ENCODE measurements at regions not wholly inside any gene's neighbourhood (a gene's known extent, or its start where the extent isn't known, plus 50 kb on each side); places are given as distances from the start of the nearest gene placed in this dataset.

DNA sequence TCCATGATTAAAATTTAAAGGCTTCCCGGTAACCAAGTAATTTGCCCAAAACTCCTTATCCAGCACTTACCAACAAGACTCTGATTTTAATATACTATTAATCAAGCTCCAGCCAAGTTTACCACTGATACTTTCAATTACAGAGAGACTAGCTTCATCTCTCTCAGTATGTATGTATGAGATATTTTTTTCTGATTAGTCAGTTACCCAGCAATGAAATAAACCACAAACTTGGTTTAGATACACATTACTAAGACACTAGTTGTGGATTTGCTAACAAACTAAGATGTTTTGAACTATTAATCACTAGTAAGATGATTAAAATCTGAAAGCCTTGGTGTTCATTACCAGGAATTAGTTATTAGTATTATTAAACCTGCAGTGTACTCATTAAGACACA, 1272.2 kb upstream of the ACVR2A start:
- peak; percentile 53; the same call in 2 of the 3 replicates for ATAC-seq
- TF ChIP-seq CSDC2 (CRISPR knock-in tag; IDR thresholded peaks at IDR 0.05) (no peak), ESRRG (CRISPR knock-in tag; IDR thresholded peaks at IDR 0.05) (no peak), PPARA (CRISPR knock-in tag; IDR thresholded peaks at IDR 0.05; ENCODE audit: borderline replicate concordance) (no peak), ARNTL (CRISPR knock-in tag; IDR thresholded peaks at IDR 0.05; ENCODE audit: borderline replicate concordance, low read depth) (no peak), ISL1 (CRISPR knock-in tag; IDR thresholded peaks at IDR 0.05) (no peak), TOX (CRISPR knock-in tag; IDR thresholded peaks at IDR 0.05; ENCODE audit: borderline replicate concordance) (no peak)
- TF ChIP-seq, protein P1, sequence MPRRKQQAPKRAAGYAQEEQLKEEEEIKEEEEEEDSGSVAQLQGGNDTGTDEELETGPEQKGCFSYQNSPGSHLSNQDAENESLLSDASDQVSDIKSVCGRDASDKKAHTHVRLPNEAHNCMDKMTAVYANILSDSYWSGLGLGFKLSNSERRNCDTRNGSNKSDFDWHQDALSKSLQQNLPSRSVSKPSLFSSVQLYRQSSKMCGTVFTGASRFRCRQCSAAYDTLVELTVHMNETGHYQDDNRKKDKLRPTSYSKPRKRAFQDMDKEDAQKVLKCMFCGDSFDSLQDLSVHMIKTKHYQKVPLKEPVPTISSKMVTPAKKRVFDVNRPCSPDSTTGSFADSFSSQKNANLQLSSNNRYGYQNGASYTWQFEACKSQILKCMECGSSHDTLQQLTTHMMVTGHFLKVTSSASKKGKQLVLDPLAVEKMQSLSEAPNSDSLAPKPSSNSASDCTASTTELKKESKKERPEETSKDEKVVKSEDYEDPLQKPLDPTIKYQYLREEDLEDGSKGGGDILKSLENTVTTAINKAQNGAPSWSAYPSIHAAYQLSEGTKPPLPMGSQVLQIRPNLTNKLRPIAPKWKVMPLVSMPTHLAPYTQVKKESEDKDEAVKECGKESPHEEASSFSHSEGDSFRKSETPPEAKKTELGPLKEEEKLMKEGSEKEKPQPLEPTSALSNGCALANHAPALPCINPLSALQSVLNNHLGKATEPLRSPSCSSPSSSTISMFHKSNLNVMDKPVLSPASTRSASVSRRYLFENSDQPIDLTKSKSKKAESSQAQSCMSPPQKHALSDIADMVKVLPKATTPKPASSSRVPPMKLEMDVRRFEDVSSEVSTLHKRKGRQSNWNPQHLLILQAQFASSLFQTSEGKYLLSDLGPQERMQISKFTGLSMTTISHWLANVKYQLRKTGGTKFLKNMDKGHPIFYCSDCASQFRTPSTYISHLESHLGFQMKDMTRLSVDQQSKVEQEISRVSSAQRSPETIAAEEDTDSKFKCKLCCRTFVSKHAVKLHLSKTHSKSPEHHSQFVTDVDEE (CRISPR knock-in tag; IDR thresholded peaks at IDR 0.05), result no peak
- TF ChIP-seq, protein P2, sequence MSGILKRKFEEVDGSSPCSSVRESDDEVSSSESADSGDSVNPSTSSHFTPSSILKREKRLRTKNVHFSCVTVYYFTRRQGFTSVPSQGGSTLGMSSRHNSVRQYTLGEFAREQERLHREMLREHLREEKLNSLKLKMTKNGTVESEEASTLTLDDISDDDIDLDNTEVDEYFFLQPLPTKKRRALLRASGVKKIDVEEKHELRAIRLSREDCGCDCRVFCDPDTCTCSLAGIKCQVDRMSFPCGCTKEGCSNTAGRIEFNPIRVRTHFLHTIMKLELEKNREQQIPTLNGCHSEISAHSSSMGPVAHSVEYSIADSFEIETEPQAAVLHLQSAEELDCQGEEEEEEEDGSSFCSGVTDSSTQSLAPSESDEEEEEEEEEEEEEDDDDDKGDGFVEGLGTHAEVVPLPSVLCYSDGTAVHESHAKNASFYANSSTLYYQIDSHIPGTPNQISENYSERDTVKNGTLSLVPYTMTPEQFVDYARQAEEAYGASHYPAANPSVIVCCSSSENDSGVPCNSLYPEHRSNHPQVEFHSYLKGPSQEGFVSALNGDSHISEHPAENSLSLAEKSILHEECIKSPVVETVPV (CRISPR knock-in tag; IDR thresholded peaks at IDR 0.05), result no peak
- TF ChIP-seq, protein P3, sequence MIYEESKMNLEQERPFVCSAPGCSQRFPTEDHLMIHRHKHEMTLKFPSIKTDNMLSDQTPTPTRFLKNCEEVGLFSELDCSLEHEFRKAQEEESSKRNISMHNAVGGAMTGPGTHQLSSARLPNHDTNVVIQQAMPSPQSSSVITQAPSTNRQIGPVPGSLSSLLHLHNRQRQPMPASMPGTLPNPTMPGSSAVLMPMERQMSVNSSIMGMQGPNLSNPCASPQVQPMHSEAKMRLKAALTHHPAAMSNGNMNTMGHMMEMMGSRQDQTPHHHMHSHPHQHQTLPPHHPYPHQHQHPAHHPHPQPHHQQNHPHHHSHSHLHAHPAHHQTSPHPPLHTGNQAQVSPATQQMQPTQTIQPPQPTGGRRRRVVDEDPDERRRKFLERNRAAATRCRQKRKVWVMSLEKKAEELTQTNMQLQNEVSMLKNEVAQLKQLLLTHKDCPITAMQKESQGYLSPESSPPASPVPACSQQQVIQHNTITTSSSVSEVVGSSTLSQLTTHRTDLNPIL (CRISPR knock-in tag; IDR thresholded peaks at IDR 0.05; ENCODE audit: low read depth), result no peak

DNA sequence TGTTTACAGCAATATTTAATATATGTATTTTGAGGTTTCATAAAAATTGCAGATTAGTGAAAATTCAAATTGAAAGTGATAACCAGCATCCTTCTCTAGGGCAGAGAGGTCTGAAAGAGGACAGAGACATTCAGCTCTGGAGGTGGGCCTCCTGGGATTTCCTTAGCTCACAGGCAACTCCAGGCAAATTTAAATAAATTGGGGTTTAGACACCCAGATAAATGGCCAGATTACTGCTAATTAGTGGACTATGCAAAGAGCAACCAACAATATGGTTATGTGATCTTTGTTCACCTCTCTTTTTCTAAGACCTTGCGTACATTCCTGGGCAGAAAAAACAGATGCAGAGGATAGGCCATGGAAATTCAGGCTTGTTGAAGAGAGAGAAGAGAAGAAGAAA, 1282.8 kb upstream of the ACVR2A start:
- TF ChIP-seq, protein P3 (CRISPR knock-in tag; IDR thresholded peaks at IDR 0.05; ENCODE audit: low read depth), result no peak
- TF ChIP-seq ZNF565 (CRISPR knock-in tag; conservative IDR thresholded peaks at IDR 0.05; ENCODE audit: low read depth) (no peak), ZFP30 (CRISPR knock-in tag; IDR thresholded peaks at IDR 0.05) (no peak), ZFP3 (CRISPR knock-in tag; IDR thresholded peaks at IDR 0.05) (no peak), RARB (CRISPR knock-in tag; IDR thresholded peaks at IDR 0.05) (no peak)
- TF ChIP-seq, protein P4, sequence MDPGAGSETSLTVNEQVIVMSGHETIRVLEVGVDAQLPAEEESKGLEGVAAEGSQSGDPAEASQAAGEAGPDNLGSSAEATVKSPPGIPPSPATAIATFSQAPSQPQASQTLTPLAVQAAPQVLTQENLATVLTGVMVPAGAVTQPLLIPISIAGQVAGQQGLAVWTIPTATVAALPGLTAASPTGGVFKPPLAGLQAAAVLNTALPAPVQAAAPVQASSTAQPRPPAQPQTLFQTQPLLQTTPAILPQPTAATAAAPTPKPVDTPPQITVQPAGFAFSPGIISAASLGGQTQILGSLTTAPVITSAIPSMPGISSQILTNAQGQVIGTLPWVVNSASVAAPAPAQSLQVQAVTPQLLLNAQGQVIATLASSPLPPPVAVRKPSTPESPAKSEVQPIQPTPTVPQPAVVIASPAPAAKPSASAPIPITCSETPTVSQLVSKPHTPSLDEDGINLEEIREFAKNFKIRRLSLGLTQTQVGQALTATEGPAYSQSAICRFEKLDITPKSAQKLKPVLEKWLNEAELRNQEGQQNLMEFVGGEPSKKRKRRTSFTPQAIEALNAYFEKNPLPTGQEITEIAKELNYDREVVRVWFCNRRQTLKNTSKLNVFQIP (CRISPR knock-in tag; IDR thresholded peaks at IDR 0.05; ENCODE audit: borderline replicate concordance, low read depth), result no peak
- no peak for ATAC-seq

DNA sequence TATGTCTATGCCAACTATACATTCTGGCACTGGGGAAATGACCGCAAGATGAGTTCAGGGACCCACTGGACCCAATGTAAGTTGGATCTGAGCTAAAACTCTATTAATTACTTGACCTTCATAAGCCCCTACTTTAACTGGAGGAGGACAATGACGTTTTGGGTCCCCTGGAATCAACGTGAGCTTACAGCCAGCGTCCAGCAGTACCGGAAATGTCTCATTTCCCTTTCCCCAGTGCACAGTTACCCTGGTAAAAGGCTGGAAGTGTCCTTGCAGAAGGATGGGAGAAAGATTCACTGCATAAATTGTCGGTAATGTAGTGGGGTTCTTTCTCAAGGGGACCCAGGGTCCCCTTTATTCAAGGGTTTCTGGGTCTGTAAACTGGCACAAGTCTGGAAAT, 1297.6 kb upstream of the ACVR2A start:
- no peak for ATAC-seq
- TF ChIP-seq, protein P5, sequence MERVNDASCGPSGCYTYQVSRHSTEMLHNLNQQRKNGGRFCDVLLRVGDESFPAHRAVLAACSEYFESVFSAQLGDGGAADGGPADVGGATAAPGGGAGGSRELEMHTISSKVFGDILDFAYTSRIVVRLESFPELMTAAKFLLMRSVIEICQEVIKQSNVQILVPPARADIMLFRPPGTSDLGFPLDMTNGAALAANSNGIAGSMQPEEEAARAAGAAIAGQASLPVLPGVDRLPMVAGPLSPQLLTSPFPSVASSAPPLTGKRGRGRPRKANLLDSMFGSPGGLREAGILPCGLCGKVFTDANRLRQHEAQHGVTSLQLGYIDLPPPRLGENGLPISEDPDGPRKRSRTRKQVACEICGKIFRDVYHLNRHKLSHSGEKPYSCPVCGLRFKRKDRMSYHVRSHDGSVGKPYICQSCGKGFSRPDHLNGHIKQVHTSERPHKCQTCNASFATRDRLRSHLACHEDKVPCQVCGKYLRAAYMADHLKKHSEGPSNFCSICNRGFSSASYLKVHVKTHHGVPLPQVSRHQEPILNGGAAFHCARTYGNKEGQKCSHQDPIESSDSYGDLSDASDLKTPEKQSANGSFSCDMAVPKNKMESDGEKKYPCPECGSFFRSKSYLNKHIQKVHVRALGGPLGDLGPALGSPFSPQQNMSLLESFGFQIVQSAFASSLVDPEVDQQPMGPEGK (CRISPR knock-in tag; IDR thresholded peaks at IDR 0.05; ENCODE audit: borderline replicate concordance), result no peak
- TF ChIP-seq ZNF8 (CRISPR knock-in tag; IDR thresholded peaks at IDR 0.05) (no peak), RARB (CRISPR knock-in tag; IDR thresholded peaks at IDR 0.05) (no peak), ZFP30 (CRISPR knock-in tag; IDR thresholded peaks at IDR 0.05) (no peak), ZNF70 (CRISPR knock-in tag; IDR thresholded peaks at IDR 0.05) (no peak), GLIS3 (CRISPR knock-in tag; IDR thresholded peaks at IDR 0.05) (no peak), TCF4 (CRISPR knock-in tag; IDR thresholded peaks at IDR 0.05; ENCODE audit: borderline replicate concordance) (no peak), PPARA (CRISPR knock-in tag; IDR thresholded peaks at IDR 0.05; ENCODE audit: borderline replicate concordance) (no peak), BACH2 (CRISPR knock-in tag; IDR thresholded peaks at IDR 0.05; ENCODE audit: borderline replicate concordance) (no peak), SNAI2 (CRISPR knock-in tag; IDR thresholded peaks at IDR 0.05) (no peak), ZFP3 (CRISPR knock-in tag; IDR thresholded peaks at IDR 0.05) (no peak), OSR1 (CRISPR knock-in tag; IDR thresholded peaks at IDR 0.05) (no peak)
- TF ChIP-seq, protein P2 (CRISPR knock-in tag; IDR thresholded peaks at IDR 0.05), result no peak
- TF ChIP-seq, protein P3 (CRISPR knock-in tag; IDR thresholded peaks at IDR 0.05; ENCODE audit: low read depth), result no peak
